ENCODE measurements at regions not wholly inside any gene's neighbourhood (a gene's known extent, or its start where the extent isn't known, plus 50 kb on each side); places are given as distances from the start of the nearest gene placed in this dataset.

GRCh38 chr12:65517656-65518210 is 239.2 kb downstream of the MSRB3 start:
- Histone ChIP-seq H3K27ac (ENCODE audit: low read length) (no peak overlapping the region), H3K4me1 (ENCODE audit: insufficient read depth, low read length) (no peaks in the 10 kb centered on the region; the same call in 1 of the 2 replicates), H3K4me3 (ENCODE audit: low read length) (no peak overlapping the region), H3K9me3 (ENCODE audit: insufficient read depth, low read depth, low read length) (no peaks in the 10 kb centered on the region), H3K36me3 (ENCODE audit: insufficient read depth, low read depth, low read length) (no peaks in the 10 kb centered on the region), H3K27me3 (ENCODE audit: insufficient read depth, low read length) (peaks cover 18% of the 10 kb centered on the region), H3K9ac (ENCODE audit: low read depth, low read length) (no peak overlapping the region)

- H3K27me3 ChIP-seq (ENCODE audit: insufficient read depth, low read length) = peaks cover 7% of the 10 kb centered on the region
- H3K27ac ChIP-seq (ENCODE audit: low read length) = no peak overlapping the region
- no peak overlapping the region for H3K9ac ChIP-seq (ENCODE audit: low read depth, low read length)
- H3K9me3 ChIP-seq (ENCODE audit: insufficient read depth, low read depth, low read length) = no peaks in the 10 kb centered on the region
- no peaks in the 10 kb centered on the region for H3K36me3 ChIP-seq (ENCODE audit: insufficient read depth, low read depth, low read length)
- H3K4me1 ChIP-seq (ENCODE audit: insufficient read depth, low read length) = no peaks in the 10 kb centered on the region; the same call in 1 of the 2 replicates
- H3K4me3 ChIP-seq (ENCODE audit: low read length) = no peak overlapping the region
These were observed 240.3 kb downstream of the MSRB3 start for GRCh38 chr12:65518771-65519170.

- Histone ChIP-seq H3K9me3 (ENCODE audit: insufficient read depth, low read depth, low read length) (no peaks in the 10 kb centered on the region), H3K36me3 (ENCODE audit: insufficient read depth, low read depth, low read length) (no peaks in the 10 kb centered on the region), H3K4me3 (ENCODE audit: low read length) (no peak overlapping the region), H3K27me3 (ENCODE audit: insufficient read depth, low read length) (no peaks in the 10 kb centered on the region), H3K27ac (ENCODE audit: low read length) (no peak overlapping the region), H3K4me1 (ENCODE audit: insufficient read depth, low read length) (no peaks in the 10 kb centered on the region; the same call in 1 of the 2 replicates), H3K9ac (ENCODE audit: low read depth, low read length) (no peak overlapping the region)
These were observed 242.2 kb downstream of the MSRB3 start for GRCh38 chr12:65520658-65521057.

GRCh38 chr12:65522956-65523860 is 244.7 kb downstream of the MSRB3 start:
- H3K9me3 ChIP-seq (ENCODE audit: insufficient read depth, low read depth, low read length) = no peaks in the 10 kb centered on the region
- H3K27ac ChIP-seq (ENCODE audit: low read length) = no peak overlapping the region
- no peaks in the 10 kb centered on the region for H3K36me3 ChIP-seq (ENCODE audit: insufficient read depth, low read depth, low read length)
- H3K27me3 ChIP-seq (ENCODE audit: insufficient read depth, low read length) = no peaks in the 10 kb centered on the region
- no peak overlapping the region for H3K9ac ChIP-seq (ENCODE audit: low read depth, low read length)
- no peaks in the 10 kb centered on the region; the same call in 1 of the 2 replicates for H3K4me1 ChIP-seq (ENCODE audit: insufficient read depth, low read length)
- no peak overlapping the region for H3K4me3 ChIP-seq (ENCODE audit: low read length)

- Histone ChIP-seq H3K27me3 (ENCODE audit: insufficient read depth, low read length) (no peaks in the 10 kb centered on the region), H3K4me1 (ENCODE audit: insufficient read depth, low read length) (no peaks in the 10 kb centered on the region), H3K27ac (ENCODE audit: low read length) (no peak overlapping the region), H3K9ac (ENCODE audit: low read depth, low read length) (no peak overlapping the region), H3K36me3 (ENCODE audit: insufficient read depth, low read depth, low read length) (no peaks in the 10 kb centered on the region), H3K4me3 (ENCODE audit: low read length) (no peak overlapping the region), H3K9me3 (ENCODE audit: insufficient read depth, low read depth, low read length) (peaks cover 3% of the 10 kb centered on the region; the same call in 1 of the 2 replicates)
These were observed 246.2 kb downstream of the MSRB3 start for GRCh38 chr12:65524666-65525065.

- Histone ChIP-seq H3K27me3 (ENCODE audit: insufficient read depth, low read length) (no peaks in the 10 kb centered on the region), H3K9ac (ENCODE audit: low read depth, low read length) (no peak overlapping the region), H3K9me3 (ENCODE audit: insufficient read depth, low read depth, low read length) (peaks cover 3% of the 10 kb centered on the region; the same call in 1 of the 2 replicates), H3K4me1 (ENCODE audit: insufficient read depth, low read length) (no peaks in the 10 kb centered on the region), H3K36me3 (ENCODE audit: insufficient read depth, low read depth, low read length) (no peaks in the 10 kb centered on the region), H3K4me3 (ENCODE audit: low read length) (no peak overlapping the region), H3K27ac (ENCODE audit: low read length) (no peak overlapping the region)
These were observed 247.1 kb downstream of the MSRB3 start for GRCh38 chr12:65525491-65526141.

- H3K36me3 ChIP-seq (ENCODE audit: insufficient read depth, low read depth, low read length) = no peaks in the 10 kb centered on the region
- H3K9ac ChIP-seq (ENCODE audit: low read depth, low read length) = no peak overlapping the region
- no peak overlapping the region for H3K4me3 ChIP-seq (ENCODE audit: low read length)
- no peaks in the 10 kb centered on the region for H3K27me3 ChIP-seq (ENCODE audit: insufficient read depth, low read length)
- H3K9me3 ChIP-seq (ENCODE audit: insufficient read depth, low read depth, low read length) = peaks cover 3% of the 10 kb centered on the region; the same call in 1 of the 2 replicates
- no peak overlapping the region for H3K27ac ChIP-seq (ENCODE audit: low read length)
- no peaks in the 10 kb centered on the region for H3K4me1 ChIP-seq (ENCODE audit: insufficient read depth, low read length)
These were observed 247.8 kb downstream of the MSRB3 start for GRCh38 chr12:65526311-65526710.

- no peak overlapping the region for H3K27ac ChIP-seq (ENCODE audit: low read length)
- H3K4me3 ChIP-seq (ENCODE audit: low read length) = no peak overlapping the region
- H3K4me1 ChIP-seq (ENCODE audit: insufficient read depth, low read length) = peaks cover 8% of the 10 kb centered on the region; the same call in 1 of the 2 replicates
These were observed 249.6 kb downstream of the MSRB3 start for GRCh38 chr12:65528127-65528526.

GRCh38 chr12:65529106-65529505 is 250.6 kb downstream of the MSRB3 start:
- Histone ChIP-seq H3K36me3 (ENCODE audit: insufficient read depth, low read depth, low read length) (no peaks in the 10 kb centered on the region), H3K4me1 (ENCODE audit: insufficient read depth, low read length) (peaks cover 14% of the 10 kb centered on the region; the same call in 1 of the 2 replicates), H3K9me3 (ENCODE audit: insufficient read depth, low read depth, low read length) (peaks cover 3% of the 10 kb centered on the region; the same call in 1 of the 2 replicates), H3K4me3 (ENCODE audit: low read length) (no peak overlapping the region), H3K9ac (ENCODE audit: low read depth, low read length) (no peak overlapping the region), H3K27me3 (ENCODE audit: insufficient read depth, low read length) (no peaks in the 10 kb centered on the region), H3K27ac (ENCODE audit: low read length) (no peak overlapping the region)

More at GRCh38 chr12:65528127-65528526, 249.6 kb downstream of the MSRB3 start:
- Histone ChIP-seq H3K36me3 (ENCODE audit: insufficient read depth, low read depth, low read length) (no peaks in the 10 kb centered on the region), H3K9ac (ENCODE audit: low read depth, low read length) (no peak overlapping the region), H3K9me3 (ENCODE audit: insufficient read depth, low read depth, low read length) (peaks cover 3% of the 10 kb centered on the region; the same call in 1 of the 2 replicates), H3K27me3 (ENCODE audit: insufficient read depth, low read length) (no peaks in the 10 kb centered on the region)

GRCh38 chr12:65529771-65530435 is 251.4 kb downstream of the MSRB3 start:
- no peak overlapping the region for H3K9ac ChIP-seq (ENCODE audit: low read depth, low read length)
- no peak overlapping the region for H3K4me3 ChIP-seq (ENCODE audit: low read length)
- H3K27me3 ChIP-seq (ENCODE audit: insufficient read depth, low read length) = no peaks in the 10 kb centered on the region
- H3K27ac ChIP-seq (ENCODE audit: low read length) = no peak overlapping the region
- H3K4me1 ChIP-seq (ENCODE audit: insufficient read depth, low read length) = peaks cover 14% of the 10 kb centered on the region; the same call in 1 of the 2 replicates
- no peaks in the 10 kb centered on the region for H3K36me3 ChIP-seq (ENCODE audit: insufficient read depth, low read depth, low read length)
- peaks cover 3% of the 10 kb centered on the region; the same call in 1 of the 2 replicates for H3K9me3 ChIP-seq (ENCODE audit: insufficient read depth, low read depth, low read length)

GRCh38 chr12:65532162-65532561 is 253.7 kb downstream of the MSRB3 start:
- no peaks in the 10 kb centered on the region for H3K36me3 ChIP-seq (ENCODE audit: insufficient read depth, low read depth, low read length)
- no peaks in the 10 kb centered on the region for H3K27me3 ChIP-seq (ENCODE audit: insufficient read depth, low read length)
- H3K4me1 ChIP-seq (ENCODE audit: insufficient read depth, low read length) = peaks cover 14% of the 10 kb centered on the region; the same call in 1 of the 2 replicates
- H3K9me3 ChIP-seq (ENCODE audit: insufficient read depth, low read depth, low read length) = peaks cover 3% of the 10 kb centered on the region; the same call in 1 of the 2 replicates
- no peak overlapping the region for H3K27ac ChIP-seq (ENCODE audit: low read length)
- no peak overlapping the region for H3K9ac ChIP-seq (ENCODE audit: low read depth, low read length)
- H3K4me3 ChIP-seq (ENCODE audit: low read length) = no peak overlapping the region

Measured in iPS-20b (cell line).